SK-N-SH (cell line): ENCODE measurements at regions not wholly inside any gene's neighbourhood (a gene's known extent, or its start where the extent isn't known, plus 50 kb on each side); places are given as distances from the start of the nearest gene placed in this dataset.

Experiments
- CTCF ChIA-PET: fragments of 300-600, 350-600 bp; formaldehyde crosslinking; extraction: SDS; loops from one replicate; lab custom pipeline; 2021; lab: Yijun Ruan, JAX
- POLR2A ChIA-PET: fragments of 350-600 bp; sonication (Branson Sonifier 250); formaldehyde crosslinking; extraction: SDS; loops from one replicate; lab custom pipeline; 2020; ENCODE audit warnings: antibody characterized with exemption, inconsistent platforms; lab: Yijun Ruan, JAX
- DNase-seq: peaks from one replicate; pipeline ENCODE4 v3.0.0; 2012
- H2AFZ ChIP-seq: fragments of 200-600 bp; sonication (generic); 2 replicates; pipeline ENCODE4 v1.8.1; 2016; ENCODE audit warnings: antibody characterized with exemption, mild to moderate bottlenecking, low read depth
- H3F3A ChIP-seq: fragments of 200-600 bp; sonication (generic); replicated peaks from 2 replicates; pipeline ENCODE3; 2016; ENCODE audit warnings: antibody characterized with exemption, mild to moderate bottlenecking; ENCODE audit not compliant: insufficient read depth
- H3K27ac ChIP-seq, 2 experiments: fragments of 200-500 bp in 1 of 2; fragments of 200-600 bp in 1 of 2; sonication (Bioruptor generic) in 1 of 2; sonication (generic), shearing (Covaris generic) in 1 of 2; 2 replicates each; pipeline versions ENCODE4 v1.5.1 to v1.6.1; 2014 to 2016; ENCODE audit warnings: low read depth in 2 of 2, inconsistent platforms in 1 of 2, low read length in 1 of 2, mild to moderate bottlenecking in 1 of 2, mixed read lengths in 1 of 2
- H3K27me3 ChIP-seq: fragments of 200-600 bp; sonication (generic), shearing (Covaris generic); 2 replicates; pipeline ENCODE4 v1.6.1; 2016; ENCODE audit warnings: mixed run types; ENCODE audit not compliant: insufficient read depth
- H3K36me3 ChIP-seq, 2 experiments: fragments of 200-500 bp in 1 of 2; fragments of 200-600 bp in 1 of 2; sonication (Bioruptor generic) in 1 of 2; sonication (generic) in 1 of 2; replicated peaks in 1 of 2; 2 replicates each; pipeline versions ENCODE3 to v1.5.1; 2014 to 2016; ENCODE audit warnings: low read length in 1 of 2, mild to moderate bottlenecking in 1 of 2; ENCODE audit not compliant: insufficient read depth in 2 of 2, control insufficient read depth in 1 of 2
- H3K4me1 ChIP-seq, 2 experiments: fragments of 200-500 bp in 1 of 2; fragments of 200-600 bp in 1 of 2; sonication (Bioruptor generic) in 1 of 2; sonication (generic), shearing (Covaris generic) in 1 of 2; 2 replicates each; pipeline versions ENCODE4 v1.5.1 to v1.6.1; 2014 to 2016; ENCODE audit warnings: low read depth in 1 of 2, low read length in 1 of 2, mixed run types in 1 of 2; ENCODE audit not compliant: insufficient read depth in 2 of 2, control insufficient read depth in 1 of 2
- H3K4me2 ChIP-seq: fragments of 200-600 bp; sonication (generic), shearing (Covaris generic); 2 replicates; pipeline ENCODE4 v1.6.1; 2017; ENCODE audit warnings: mixed run types
- H3K4me3 ChIP-seq, 2 experiments: fragments of 200-500 bp in 1 of 2; fragments of 200-600 bp in 1 of 2; sonication (Bioruptor generic) in 1 of 2; sonication (generic), shearing (Covaris generic) in 1 of 2; 2 replicates each; pipeline versions ENCODE4 v1.5.1 to v1.8.1; 2014 to 2016; ENCODE audit warnings: low read depth in 2 of 2, inconsistent platforms in 1 of 2, low read length in 1 of 2, mild to moderate bottlenecking in 1 of 2, mixed read lengths in 1 of 2, moderate library complexity in 1 of 2
- H3K79me2 ChIP-seq: fragments of 200-600 bp; sonication (generic); 2 replicates; pipeline ENCODE4 v1.8.1; 2017; ENCODE audit warnings: mild to moderate bottlenecking; ENCODE audit not compliant: insufficient read depth
- H3K9ac ChIP-seq: fragments of 200-600 bp; sonication (generic); 2 replicates; pipeline ENCODE4 v1.6.1; 2017; ENCODE audit warnings: mixed run types
- H3K9me2 ChIP-seq: fragments of 200-600 bp; sonication (generic); 2 replicates; pipeline ENCODE4 v1.6.1; 2017; ENCODE audit warnings: mixed run types
- H3K9me3 ChIP-seq: fragments of 200-600 bp; sonication (generic); 2 replicates; pipeline ENCODE4 v1.6.1; 2017; ENCODE audit warnings: mixed run types, mild to moderate bottlenecking, moderate library complexity
- H4K20me1 ChIP-seq: fragments of 200-600 bp; sonication (generic); 2 replicates; pipeline ENCODE4 v1.6.1; 2017; ENCODE audit warnings: mild to moderate bottlenecking, mixed run types; ENCODE audit not compliant: insufficient read depth
- CHD2 ChIP-seq: fragments of 150-350 bp; IDR thresholded peaks from 2 replicates; pipeline ENCODE4 v1.6.1; 2018; ENCODE audit warnings: low read length; ENCODE audit not compliant: partially characterized antibody
- CTCF ChIP-seq: fragments of 200-600 bp; sonication (generic); IDR thresholded peaks from 2 replicates; pipeline ENCODE4 v1.6.1; 2017; ENCODE audit warnings: antibody characterized with exemption, mild to moderate bottlenecking, moderate library complexity
- EZH2phosphoT487 ChIP-seq: fragments of 200-600 bp; sonication (generic); IDR thresholded peaks from 2 replicates; pipeline ENCODE4 v1.6.1; 2017; ENCODE audit warnings: low read depth, mixed run types, mild to moderate bottlenecking, antibody characterized with exemption, moderate library complexity, borderline replicate concordance
- FOXJ3 ChIP-seq: sonication (generic); formaldehyde crosslinking; IDR thresholded peaks from 2 replicates; pipeline ENCODE4 v1.5.1; 2020; ENCODE audit warnings: mild to moderate bottlenecking, missing genetic modification reagents
- GATA2 ChIP-seq: sonication (generic); formaldehyde crosslinking; IDR thresholded peaks from 2 replicates; pipeline ENCODE4 v1.5.0; 2020; ENCODE audit warnings: mild to moderate bottlenecking, missing genetic modification reagents
- MEF2A ChIP-seq: IDR thresholded peaks from 2 replicates; pipeline ENCODE4 v1.4.0; 2012; ENCODE audit warnings: low read depth, borderline replicate concordance
- MXI1 ChIP-seq: IDR thresholded peaks from 2 replicates; pipeline ENCODE4 v1.6.1; 2012; ENCODE audit warnings: mild to moderate bottlenecking, low read depth, low read length, improper control_type of control experiment
- NFIC ChIP-seq: IDR thresholded peaks from 2 replicates; pipeline ENCODE4 v1.4.0; 2012; ENCODE audit warnings: borderline replicate concordance
- NRF1 ChIP-seq: IDR thresholded peaks from 2 replicates; pipeline ENCODE4 v1.6.1; 2012; ENCODE audit warnings: low read depth, mild to moderate bottlenecking, low read length
- POLR2AphosphoS5 ChIP-seq: IDR thresholded peaks from 2 replicates; pipeline ENCODE4 v1.6.1; 2012; ENCODE audit warnings: low read depth, low read length
- RAD21 ChIP-seq: IDR thresholded peaks from 2 replicates; pipeline ENCODE4 v1.6.1; 2012; ENCODE audit warnings: mild to moderate bottlenecking, low read length
- REST ChIP-seq: IDR thresholded peaks from 2 replicates; pipeline ENCODE4 v1.6.1; 2012; ENCODE audit warnings: mild to moderate bottlenecking, low read depth, low read length, moderate library complexity
- RFX5 ChIP-seq: IDR thresholded peaks from 2 replicates; pipeline ENCODE4 v1.6.1; 2012; ENCODE audit warnings: mild to moderate bottlenecking, improper control_type of control experiment, low read length
- SIN3A ChIP-seq: IDR thresholded peaks from 2 replicates; pipeline ENCODE4 v1.6.1; 2012; ENCODE audit warnings: low read depth, mild to moderate bottlenecking, low read length, moderate library complexity, borderline replicate concordance
- SMC3 ChIP-seq: IDR thresholded peaks from 2 replicates; pipeline ENCODE4 v1.6.1; 2012; ENCODE audit warnings: low read depth, low read length, improper control_type of control experiment
- TCF12 ChIP-seq: IDR thresholded peaks from 2 replicates; pipeline ENCODE4 v1.4.0; 2012
- USF1 ChIP-seq: IDR thresholded peaks from 2 replicates; pipeline ENCODE4 v1.4.0; 2012; ENCODE audit warnings: low read depth, borderline replicate concordance
- USF2 ChIP-seq: fragments of 150-350 bp; IDR thresholded peaks from 2 replicates; pipeline ENCODE4 v1.6.1; 2017; ENCODE audit warnings: antibody characterized with exemption, low read length, low read depth, borderline replicate concordance
- WGBS: methylation state at CpG from one replicate; pipeline ENCODE4 v1.1.6; 2017; ENCODE audit warnings: low lambda C conversion rate; 5-methylcytosine and 5-hydroxymethylcytosine counted together

GRCh38 chr20:55540486-55540885 is 464.8 kb downstream of the CBLN4 start:
- Histone ChIP-seq H3K9ac (no peak overlapping the region), H3K4me2 (no peak overlapping the region), H3F3A (no peaks in the 10 kb centered on the region), H3K9me2 (no peaks in the 10 kb centered on the region), H3K79me2 (no peaks in the 10 kb centered on the region), H3K9me3 (0 out of 2 replicates have a peak, but pooled peaks cover 6% of the 10 kb centered on the region), H2AFZ (no peak overlapping the region), H3K27ac (no peak overlapping the region), H3K27me3 (no peaks in the 10 kb centered on the region), H3K36me3 (no peaks in the 10 kb centered on the region), H3K4me1 (no peaks in the 10 kb centered on the region), H3K4me3 (no peak overlapping the region), H4K20me1 (no peaks in the 10 kb centered on the region)
- CTCF ChIA-PET, result no interaction called here
- POLR2A ChIA-PET, result no interaction called here
- DNase-seq, result no peak
- WGBS, result 20% methylated on average over 3 of the region's 3 CpGs
- TF ChIP-seq SIN3A (no peak), REST (no peak), MXI1 (no peak), TCF12 (no peak), USF1 (no peak), RFX5 (no peak), CHD2 (no peak), RAD21 (no peak), EZH2phosphoT487 (no peak), POLR2AphosphoS5 (no peak), FOXJ3 (no peak), SMC3 (no peak), NFIC (no peak), CTCF (no peak), MEF2A (no peak), GATA2 (CRISPR knock-in tag) (no peak), USF2 (no peak), NRF1 (no peak)
